ENCODE measurements at regions not wholly inside any gene's neighbourhood (a gene's known extent, or its start where the extent isn't known, plus 50 kb on each side); places are given as distances from the start of the nearest gene placed in this dataset.
"Not testable (repeated sequence)": the region's sequence is repeated elsewhere in the genome, so short reads cannot be mapped to it uniquely, and the experiment has no call there.

GRCh38 chr5:32842813-32843530 is 131.9 kb downstream of the NPR3 start:
- DNase-seq: no peak

GRCh38 chr5:32843531-32843895 is 132.4 kb downstream of the NPR3 start:
- DNase-seq: no peak

- no peak for DNase-seq
These were observed 134.1 kb downstream of the NPR3 start for GRCh38 chr5:32845171-32845570.

- no peak for DNase-seq
These were observed 137.0 kb downstream of the NPR3 start for GRCh38 chr5:32848120-32848519.

GRCh38 chr5:32848681-32849080 is 137.6 kb downstream of the NPR3 start:
- no peak for DNase-seq

GRCh38 chr5:32850817-32851496 is 139.8 kb downstream of the NPR3 start:
- no peak for DNase-seq

GRCh38 chr5:32851559-32852173 is 140.5 kb downstream of the NPR3 start:
- DNase-seq: no peak

GRCh38 chr5:32852535-32852934 is 141.4 kb downstream of the NPR3 start:
- no peak for DNase-seq

- DNase-seq: no peak
These were observed 141.9 kb downstream of the NPR3 start for GRCh38 chr5:32852976-32853375.

- no peak for DNase-seq
These were observed 143.4 kb downstream of the NPR3 start for GRCh38 chr5:32854473-32854872.

- no peak for DNase-seq
These were observed 148.1 kb downstream of the NPR3 start for GRCh38 chr5:32859211-32859641.

- no peak for DNase-seq
These were observed 154.4 kb downstream of the NPR3 start for GRCh38 chr5:32865475-32865874.

GRCh38 chr5:32866138-32866537 is 155.0 kb downstream of the NPR3 start:
- no peak for DNase-seq

- no peak for DNase-seq
These were observed 158.1 kb downstream of the NPR3 start for GRCh38 chr5:32869216-32869615.

- no peak for DNase-seq
These were observed 165.7 kb downstream of the NPR3 start for GRCh38 chr5:32876791-32877190.

GRCh38 chr5:32879364-32879763 is 168.2 kb downstream of the NPR3 start:
- not testable (repeated sequence) for DNase-seq

- no peak for DNase-seq
These were observed 169.7 kb downstream of the NPR3 start for GRCh38 chr5:32880796-32881195.

GRCh38 chr5:32887390-32887789 is 176.3 kb downstream of the NPR3 start:
- DNase-seq: no peak

GRCh38 chr5:32889078-32889477 is 178.0 kb downstream of the NPR3 start:
- no peak for DNase-seq

GRCh38 chr5:32903613-32904012 is 192.5 kb downstream of the NPR3 start:
- no peak for DNase-seq

- no peak for DNase-seq
These were observed 197.5 kb downstream of the NPR3 start for GRCh38 chr5:32908641-32909040.

- no peak for DNase-seq
These were observed 198.1 kb downstream of the NPR3 start for GRCh38 chr5:32909207-32909606.

GRCh38 chr5:32916648-32917047 is 205.5 kb downstream of the NPR3 start:
- no peak for DNase-seq

GRCh38 chr5:32928761-32929160 is 217.6 kb downstream of the NPR3 start:
- no peak for DNase-seq
